Hepatocyte (in vitro differentiated cells): ENCODE measurements at regions not wholly inside any gene's neighbourhood (a gene's known extent, or its start where the extent isn't known, plus 50 kb on each side); places are given as distances from the start of the nearest gene placed in this dataset.

ENCODE experiments used
- EZH2 ChIP-seq: fragments of 200-600 bp; sonication (generic); IDR thresholded peaks from 2 replicates; pipeline ENCODE4 v1.6.1; 2016; ENCODE audit warnings: antibody characterized with exemption, mild to moderate bottlenecking, borderline replicate concordance
- EZH2phosphoT487 ChIP-seq: fragments of 200-600 bp; sonication (generic); IDR thresholded peaks from one replicate; pipeline ENCODE4 v1.6.1; 2018; ENCODE audit warnings: antibody characterized with exemption, mild to moderate bottlenecking, low read depth, moderate library complexity; ENCODE audit not compliant: unreplicated experiment, severe bottlenecking
- TF ChIP-seq, protein P1 (sequence below): fragments of 200-600 bp; sonication (generic); IDR thresholded peaks from 2 replicates; pipeline ENCODE4 v1.5.1; 2016; ENCODE audit warnings: antibody characterized with exemption, mild to moderate bottlenecking; ENCODE audit not compliant: poor library complexity

DNA sequence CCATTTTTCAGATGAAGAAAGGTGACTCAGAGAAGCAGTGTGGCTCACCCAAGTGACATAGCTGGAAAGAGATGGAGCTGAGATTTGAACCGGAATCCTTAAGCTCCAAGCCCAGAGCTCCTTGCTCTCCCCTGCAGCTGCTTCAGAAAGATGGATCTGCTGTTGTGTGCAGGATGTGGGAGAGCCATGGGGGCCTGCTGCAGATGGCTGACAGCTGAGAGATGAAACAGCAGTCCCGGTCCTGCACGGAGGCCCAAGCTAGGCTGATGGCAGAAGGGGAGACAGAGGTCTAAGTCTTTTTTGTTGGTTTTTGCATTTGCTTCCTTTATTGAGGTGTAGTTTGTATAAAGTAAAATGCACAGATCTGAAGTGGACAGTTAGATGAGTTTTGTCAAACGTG, 69.8 kb upstream of the FOXP4 start:
- TF ChIP-seq, protein P1, sequence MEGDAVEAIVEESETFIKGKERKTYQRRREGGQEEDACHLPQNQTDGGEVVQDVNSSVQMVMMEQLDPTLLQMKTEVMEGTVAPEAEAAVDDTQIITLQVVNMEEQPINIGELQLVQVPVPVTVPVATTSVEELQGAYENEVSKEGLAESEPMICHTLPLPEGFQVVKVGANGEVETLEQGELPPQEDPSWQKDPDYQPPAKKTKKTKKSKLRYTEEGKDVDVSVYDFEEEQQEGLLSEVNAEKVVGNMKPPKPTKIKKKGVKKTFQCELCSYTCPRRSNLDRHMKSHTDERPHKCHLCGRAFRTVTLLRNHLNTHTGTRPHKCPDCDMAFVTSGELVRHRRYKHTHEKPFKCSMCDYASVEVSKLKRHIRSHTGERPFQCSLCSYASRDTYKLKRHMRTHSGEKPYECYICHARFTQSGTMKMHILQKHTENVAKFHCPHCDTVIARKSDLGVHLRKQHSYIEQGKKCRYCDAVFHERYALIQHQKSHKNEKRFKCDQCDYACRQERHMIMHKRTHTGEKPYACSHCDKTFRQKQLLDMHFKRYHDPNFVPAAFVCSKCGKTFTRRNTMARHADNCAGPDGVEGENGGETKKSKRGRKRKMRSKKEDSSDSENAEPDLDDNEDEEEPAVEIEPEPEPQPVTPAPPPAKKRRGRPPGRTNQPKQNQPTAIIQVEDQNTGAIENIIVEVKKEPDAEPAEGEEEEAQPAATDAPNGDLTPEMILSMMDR: no peak
- TF ChIP-seq EZH2phosphoT487 (no peak), EZH2 (no peak)
